CD4-positive, alpha-beta memory T cell (primary cell): ENCODE measurements at regions not wholly inside any gene's neighbourhood (a gene's known extent, or its start where the extent isn't known, plus 50 kb on each side); places are given as distances from the start of the nearest gene placed in this dataset.
"Not testable (repeated sequence)": the region's sequence is repeated elsewhere in the genome, so short reads cannot be mapped to it uniquely, and the experiment has no call there.

Experiments
- CTCF ChIA-PET: fragments of 350-600 bp; sonication (Branson Sonifier 250); formaldehyde crosslinking; loops from one replicate; lab custom pipeline; 2021; ENCODE audit warnings: inconsistent platforms; ENCODE audit not compliant: partially characterized antibody; lab: Charles Lee
- POLR2A ChIA-PET: fragments of 350-600 bp; sonication (Branson Sonifier 250); formaldehyde crosslinking; loops from one replicate; lab custom pipeline; 2021; ENCODE audit not compliant: partially characterized antibody; lab: Charles Lee
- DNase-seq, 5 donors: peaks; one replicate each; pipeline versions ENCODE4 v3.0.0 to v3.0.0-alpha.2; 2020 to 2022; ENCODE audit warnings: mixed read lengths in 1 of 5
- H3K27ac ChIP-seq: one replicate; pipeline ENCODE4 v1.7.0; 2013; ENCODE audit warnings: low read depth, low read length
- H3K27me3 ChIP-seq: 2 replicates; pipeline ENCODE4 v1.7.0; 2013; ENCODE audit warnings: mild to moderate bottlenecking, low read length, moderate library complexity; ENCODE audit not compliant: insufficient read depth
- H3K36me3 ChIP-seq: 2 replicates; pipeline ENCODE4 v1.7.0; 2013; ENCODE audit warnings: mild to moderate bottlenecking, low read length, moderate library complexity; ENCODE audit not compliant: insufficient read depth
- H3K4me1 ChIP-seq: 2 replicates; pipeline ENCODE4 v1.7.0; 2013; ENCODE audit warnings: mild to moderate bottlenecking, low read length, moderate library complexity; ENCODE audit not compliant: insufficient read depth
- H3K4me3 ChIP-seq, 2 donors: one replicate each; pipeline ENCODE4 v1.7.0; 2013; ENCODE audit warnings: low read length in 2 of 2, mild to moderate bottlenecking in 1 of 2
- H3K9me3 ChIP-seq, 2 donors: one replicate each; pipeline ENCODE4 v1.7.0; 2013; ENCODE audit warnings: low read length in 2 of 2, control low read depth in 1 of 2; ENCODE audit not compliant: control insufficient read depth in 1 of 2
- H3K27ac Mint-ChIP-seq, 7 donors: one replicate each; pipeline ENCODE4 v1.8.0; 2020 to 2021; ENCODE audit warnings: mixed read lengths in 7 of 7, mild to moderate bottlenecking in 6 of 7, inconsistent platforms in 3 of 7, moderate library complexity in 3 of 7
- H3K27me3 Mint-ChIP-seq, 2 donors: one replicate each; pipeline ENCODE4 v1.8.0; 2020 to 2021; ENCODE audit warnings: mixed read lengths in 2 of 2
- H3K36me3 Mint-ChIP-seq, 2 donors: one replicate each; pipeline ENCODE4 v1.8.0; 2020 to 2021; ENCODE audit warnings: mixed read lengths in 2 of 2, inconsistent platforms in 1 of 2, mild to moderate bottlenecking in 1 of 2
- H3K4me1 Mint-ChIP-seq, 4 donors: one replicate each; pipeline ENCODE4 v1.8.0; 2020 to 2021; ENCODE audit warnings: mixed read lengths in 4 of 4, mild to moderate bottlenecking in 1 of 4
- H3K4me3 Mint-ChIP-seq, 8 donors: one replicate each; pipeline ENCODE4 v1.8.0; 2020 to 2021; ENCODE audit warnings: mixed read lengths in 8 of 8, mild to moderate bottlenecking in 7 of 8, moderate library complexity in 6 of 8, inconsistent platforms in 3 of 8
- H3K9me3 Mint-ChIP-seq, 8 donors: one replicate each; pipeline ENCODE4 v1.8.0; 2020 to 2021; ENCODE audit warnings: mixed read lengths in 8 of 8, mild to moderate bottlenecking in 5 of 8, inconsistent platforms in 3 of 8, moderate library complexity in 1 of 8
- intact Hi-C: fragments of 100-400 bp; cut with micrococcal nuclease; formaldehyde crosslinking; loops from one replicate; pipeline ENCODE4 v1.15.1; 2023

GRCh38 chr2:193841384-193842150 is 1646.8 kb upstream of the TMEFF2 start:
- Mint-ChIP-seq H3K27me3 (no peaks in the 10 kb centered on the region), H3K36me3 (no peaks in the 10 kb centered on the region), H3K9me3 (peaks cover 0 to 4% (median 0%) of the 10 kb centered on the region in 8 donors), H3K4me1 (no peaks in the 10 kb centered on the region), H3K4me3 (no peak overlapping the region), H3K27ac (no peak overlapping the region)
- no peaks in the 10 kb centered on the region for H3K27me3 ChIP-seq
- H3K4me3 ChIP-seq, result no peak overlapping the region
- H3K9me3 ChIP-seq, result no peaks in the 10 kb centered on the region
- no peaks in the 10 kb centered on the region for H3K4me1 ChIP-seq
- POLR2A ChIA-PET, result no interaction called here
- no peaks in the 10 kb centered on the region for H3K36me3 ChIP-seq
- intact Hi-C loops, result no loop called here
- CTCF ChIA-PET, result no interaction called here
- no peak overlapping the region for H3K27ac ChIP-seq
- no peak for DNase-seq

- no peaks in the 10 kb centered on the region for H3K4me1 Mint-ChIP-seq
- Histone ChIP-seq H3K27me3 (no peaks in the 10 kb centered on the region), H3K4me3 (no peak overlapping the region), H3K4me1 (no peaks in the 10 kb centered on the region), H3K36me3 (no peaks in the 10 kb centered on the region), H3K27ac (no peak overlapping the region), H3K9me3 (no peaks in the 10 kb centered on the region)
- no peak overlapping the region for H3K27ac Mint-ChIP-seq
- POLR2A ChIA-PET, result no interaction called here
- intact Hi-C loops, result no loop called here
- H3K36me3 Mint-ChIP-seq, result no peaks in the 10 kb centered on the region
- DNase-seq, result no peak
- CTCF ChIA-PET, result no interaction called here
- H3K9me3 Mint-ChIP-seq, result peaks cover 0 to 11% (median 2%) of the 10 kb centered on the region in 8 donors
- H3K27me3 Mint-ChIP-seq, result no peaks in the 10 kb centered on the region
- H3K4me3 Mint-ChIP-seq, result no peak overlapping the region
Observed at GRCh38 chr2:193837111-193837738, 1642.5 kb upstream of the TMEFF2 start.

GRCh38 chr2:193836424-193837006 is 1641.8 kb upstream of the TMEFF2 start:
- H3K4me3 Mint-ChIP-seq, H3K27me3 ChIP-seq, H3K36me3 ChIP-seq, H3K4me3 ChIP-seq, H3K4me1 ChIP-seq, intact Hi-C loops, H3K27ac ChIP-seq, H3K9me3 ChIP-seq, H3K27ac Mint-ChIP-seq, H3K27me3 Mint-ChIP-seq, CTCF ChIA-PET, H3K36me3 Mint-ChIP-seq, DNase-seq, POLR2A ChIA-PET, H3K4me1 Mint-ChIP-seq: not testable (repeated sequence)
- H3K9me3 Mint-ChIP-seq, result peaks cover 0 to 11% (median 2%) of the 10 kb centered on the region in 8 donors

GRCh38 chr2:193833895-193834294 is 1639.2 kb upstream of the TMEFF2 start:
- CTCF ChIA-PET, H3K4me1 Mint-ChIP-seq, DNase-seq, H3K27me3 ChIP-seq, H3K36me3 Mint-ChIP-seq, H3K9me3 ChIP-seq, POLR2A ChIA-PET, H3K4me1 ChIP-seq, H3K4me3 ChIP-seq, H3K36me3 ChIP-seq, H3K4me3 Mint-ChIP-seq, H3K27me3 Mint-ChIP-seq, H3K27ac ChIP-seq, H3K27ac Mint-ChIP-seq: not testable (repeated sequence)
- peaks cover 0 to 11% (median 2%) of the 10 kb centered on the region in 8 donors for H3K9me3 Mint-ChIP-seq
- intact Hi-C loops, result loop anchor here (1.0 kb wide), 1 partner anchor 10 kb away; no protein-coding TSS in a partner anchor

- Histone ChIP-seq H3K27ac (no peak overlapping the region), H3K9me3 (no peaks in the 10 kb centered on the region), H3K36me3 (no peaks in the 10 kb centered on the region), H3K4me3 (no peak overlapping the region), H3K4me1 (no peaks in the 10 kb centered on the region), H3K27me3 (no peaks in the 10 kb centered on the region)
- no peak for DNase-seq
- POLR2A ChIA-PET, result no interaction called here
- intact Hi-C loops, result loop anchor here (1.0 kb wide), 1 partner anchor 10 kb away; no protein-coding TSS in a partner anchor
- CTCF ChIA-PET, result no interaction called here
- no peak overlapping the region for H3K27ac Mint-ChIP-seq
- no peak overlapping the region for H3K4me3 Mint-ChIP-seq
- H3K9me3 Mint-ChIP-seq, result peaks cover 0 to 13% (median 4%) of the 10 kb centered on the region in 8 donors
- H3K4me1 Mint-ChIP-seq, result no peaks in the 10 kb centered on the region
- H3K27me3 Mint-ChIP-seq, result no peaks in the 10 kb centered on the region
- H3K36me3 Mint-ChIP-seq, result no peaks in the 10 kb centered on the region
Observed at GRCh38 chr2:193824474-193824873, 1629.7 kb upstream of the TMEFF2 start.

GRCh38 chr2:193818801-193819499 is 1624.2 kb upstream of the TMEFF2 start:
- no peaks in the 10 kb centered on the region for H3K4me1 Mint-ChIP-seq
- H3K27me3 ChIP-seq, result no peaks in the 10 kb centered on the region
- no peak overlapping the region for H3K4me3 Mint-ChIP-seq
- DNase-seq, result no peak
- no peak overlapping the region for H3K27ac Mint-ChIP-seq
- intact Hi-C loops, result no loop called here
- H3K36me3 Mint-ChIP-seq, result no peaks in the 10 kb centered on the region
- no peaks in the 10 kb centered on the region for H3K27me3 Mint-ChIP-seq
- no peaks in the 10 kb centered on the region for H3K4me1 ChIP-seq
- ChIA-PET CTCF (no interaction called here), POLR2A (no interaction called here)
- H3K9me3 ChIP-seq, result no peaks in the 10 kb centered on the region
- H3K4me3 ChIP-seq, result no peak overlapping the region
- H3K9me3 Mint-ChIP-seq, result peaks cover 0 to 16% (median 3%) of the 10 kb centered on the region in 8 donors
- H3K36me3 ChIP-seq, result no peaks in the 10 kb centered on the region
- no peak overlapping the region for H3K27ac ChIP-seq

- H3K9me3 Mint-ChIP-seq, result peaks cover 0 to 9% (median 0%) of the 10 kb centered on the region in 8 donors
Observed at GRCh38 chr2:193816008-193816407, 1621.3 kb upstream of the TMEFF2 start.

More at GRCh38 chr2:193816008-193816407, 1621.3 kb upstream of the TMEFF2 start:
- no peaks in the 10 kb centered on the region for H3K27me3 ChIP-seq
- no peaks in the 10 kb centered on the region for H3K4me1 ChIP-seq
- H3K27ac ChIP-seq, result no peak overlapping the region
- DNase-seq, result no peak
- no peaks in the 10 kb centered on the region for H3K36me3 Mint-ChIP-seq
- no peaks in the 10 kb centered on the region for H3K9me3 ChIP-seq
- POLR2A ChIA-PET, result no interaction called here
- no peak overlapping the region for H3K4me3 Mint-ChIP-seq
- H3K36me3 ChIP-seq, result no peaks in the 10 kb centered on the region
- intact Hi-C loops, result no loop called here
- CTCF ChIA-PET, result no interaction called here
- H3K27ac Mint-ChIP-seq, result no peak overlapping the region
- H3K27me3 Mint-ChIP-seq, result no peaks in the 10 kb centered on the region
- H3K4me3 ChIP-seq, result no peak overlapping the region
- H3K4me1 Mint-ChIP-seq, result no peaks in the 10 kb centered on the region
